BLaER1 (cell line): ENCODE measurements at regions not wholly inside any gene's neighbourhood (a gene's known extent, or its start where the extent isn't known, plus 50 kb on each side); places are given as distances from the start of the nearest gene placed in this dataset.

Source experiments
- H3K27ac ChIP-seq: shearing (Covaris generic); formaldehyde crosslinking; 2 replicates; pipeline ENCODE4 v1.8.1; 2022
- H3K27me3 ChIP-seq: shearing (Covaris generic); formaldehyde crosslinking; 2 replicates; pipeline ENCODE4 v1.8.1; 2022
- H3K36me3 ChIP-seq: shearing (Covaris generic); formaldehyde crosslinking; 2 replicates; pipeline ENCODE4 v1.8.1; 2022
- H3K4me1 ChIP-seq: shearing (Covaris generic); formaldehyde crosslinking; 2 replicates; pipeline ENCODE4 v1.8.1; 2022
- H3K4me2 ChIP-seq: shearing (Covaris generic); formaldehyde crosslinking; 2 replicates; pipeline ENCODE4 v1.8.1; 2022
- H3K4me3 ChIP-seq: shearing (Covaris generic); formaldehyde crosslinking; 2 replicates; pipeline ENCODE4 v1.8.1; 2022
- H3K9ac ChIP-seq: shearing (Covaris generic); formaldehyde crosslinking; 2 replicates; pipeline ENCODE4 v1.8.1; 2022
- H3K9me3 ChIP-seq: shearing (Covaris generic); formaldehyde crosslinking; 2 replicates; pipeline ENCODE4 v1.8.1; 2022
- H4K20me1 ChIP-seq: shearing (Covaris generic); formaldehyde crosslinking; 2 replicates; pipeline ENCODE4 v1.8.1; 2022
- Cebpa-rat ChIP-seq: shearing (Covaris generic); IDR thresholded peaks from 2 replicates; pipeline ENCODE4 v1.8.1; 2022

- TF ChIP-seq Cebpa-rat: no peak
- Histone ChIP-seq H3K36me3 (no peaks in the 10 kb centered on the region), H3K4me2 (no peak overlapping the region), H3K27ac (no peak overlapping the region), H3K9me3 (no peaks in the 10 kb centered on the region), H3K4me3 (no peak overlapping the region), H4K20me1 (no peaks in the 10 kb centered on the region), H3K4me1 (peaks cover 9% of the 10 kb centered on the region), H3K9ac (no peak overlapping the region), H3K27me3 (no peaks in the 10 kb centered on the region)
These were observed 111.8 kb upstream of the CNTNAP2 start for GRCh38 chr7:146004805-146005204.

- no peaks in the 10 kb centered on the region for H3K36me3 ChIP-seq
- no peaks in the 10 kb centered on the region for H3K9me3 ChIP-seq
- H3K4me1 ChIP-seq: peaks cover 9% of the 10 kb centered on the region
- H3K4me2 ChIP-seq: peak overlapping the region; percentile 47
- H3K4me3 ChIP-seq: no peak overlapping the region
- H3K9ac ChIP-seq: no peak overlapping the region
- H3K27me3 ChIP-seq: no peaks in the 10 kb centered on the region
- no peak for TF ChIP-seq Cebpa-rat
- H3K27ac ChIP-seq: no peak overlapping the region
- no peaks in the 10 kb centered on the region for H4K20me1 ChIP-seq
These were observed 114.0 kb upstream of the CNTNAP2 start for GRCh38 chr7:146002431-146003078.

- H3K27me3 ChIP-seq: no peaks in the 10 kb centered on the region
- H3K4me3 ChIP-seq: no peak overlapping the region
- H3K4me2 ChIP-seq: peak overlapping the region; percentile 47; the same call in 1 of the 2 replicates
- peaks cover 9% of the 10 kb centered on the region for H3K4me1 ChIP-seq
- no peaks in the 10 kb centered on the region for H3K36me3 ChIP-seq
- no peaks in the 10 kb centered on the region for H3K9me3 ChIP-seq
- H3K9ac ChIP-seq: no peak overlapping the region
- H4K20me1 ChIP-seq: no peaks in the 10 kb centered on the region
- H3K27ac ChIP-seq: no peak overlapping the region
- no peak for TF ChIP-seq Cebpa-rat
These were observed 114.6 kb upstream of the CNTNAP2 start for GRCh38 chr7:146002008-146002407.

- TF ChIP-seq Cebpa-rat: no peak
- no peak overlapping the region for H3K27ac ChIP-seq
- H3K27me3 ChIP-seq: no peaks in the 10 kb centered on the region
- H3K4me2 ChIP-seq: no peak overlapping the region
- no peak overlapping the region for H3K4me3 ChIP-seq
- H3K9me3 ChIP-seq: no peaks in the 10 kb centered on the region
- H3K36me3 ChIP-seq: no peaks in the 10 kb centered on the region
- peaks cover 9% of the 10 kb centered on the region for H3K4me1 ChIP-seq
- H3K9ac ChIP-seq: no peak overlapping the region
- H4K20me1 ChIP-seq: no peaks in the 10 kb centered on the region
These were observed 115.7 kb upstream of the CNTNAP2 start for GRCh38 chr7:146000882-146001281.

GRCh38 chr7:145989469-145989868 lies 127.1 kb upstream of the CNTNAP2 start:
- Histone ChIP-seq H3K4me3 (no peak overlapping the region), H3K4me1 (no peaks in the 10 kb centered on the region), H3K4me2 (no peak overlapping the region), H3K9ac (no peak overlapping the region), H3K27me3 (no peaks in the 10 kb centered on the region), H4K20me1 (no peaks in the 10 kb centered on the region), H3K9me3 (no peaks in the 10 kb centered on the region), H3K27ac (no peak overlapping the region), H3K36me3 (no peaks in the 10 kb centered on the region)
- TF ChIP-seq Cebpa-rat: no peak

- no peaks in the 10 kb centered on the region for H3K36me3 ChIP-seq
These were observed 130.2 kb upstream of the CNTNAP2 start for GRCh38 chr7:145986248-145986874.

GRCh38 chr7:145978769-145979168 lies 137.8 kb upstream of the CNTNAP2 start:
- H3K27ac ChIP-seq: no peak overlapping the region
- H3K27me3 ChIP-seq: no peaks in the 10 kb centered on the region
- no peak for TF ChIP-seq Cebpa-rat
- H3K36me3 ChIP-seq: no peaks in the 10 kb centered on the region
- no peaks in the 10 kb centered on the region for H3K4me1 ChIP-seq
- no peak overlapping the region for H3K4me3 ChIP-seq
- no peaks in the 10 kb centered on the region; the same call in 1 of the 2 replicates for H3K9me3 ChIP-seq
- no peak overlapping the region for H3K9ac ChIP-seq
- no peak overlapping the region for H3K4me2 ChIP-seq
- no peaks in the 10 kb centered on the region for H4K20me1 ChIP-seq

More at GRCh38 chr7:145986248-145986874, 130.2 kb upstream of the CNTNAP2 start:
- no peak for TF ChIP-seq Cebpa-rat
- no peak overlapping the region for H3K9ac ChIP-seq
- no peaks in the 10 kb centered on the region for H3K9me3 ChIP-seq
- H3K27me3 ChIP-seq: no peaks in the 10 kb centered on the region
- H4K20me1 ChIP-seq: no peaks in the 10 kb centered on the region
- no peak overlapping the region for H3K27ac ChIP-seq
- no peak overlapping the region for H3K4me3 ChIP-seq
- no peaks in the 10 kb centered on the region for H3K4me1 ChIP-seq
- no peak overlapping the region for H3K4me2 ChIP-seq

GRCh38 chr7:145959981-145960380 lies 156.6 kb upstream of the CNTNAP2 start:
- TF ChIP-seq Cebpa-rat: no peak
- H4K20me1 ChIP-seq: no peaks in the 10 kb centered on the region
- H3K36me3 ChIP-seq: no peaks in the 10 kb centered on the region
- H3K4me3 ChIP-seq: no peak overlapping the region
- no peak overlapping the region for H3K4me2 ChIP-seq
- no peaks in the 10 kb centered on the region for H3K9me3 ChIP-seq
- H3K27ac ChIP-seq: no peak overlapping the region
- H3K4me1 ChIP-seq: peaks cover 22% of the 10 kb centered on the region
- no peak overlapping the region for H3K9ac ChIP-seq
- H3K27me3 ChIP-seq: no peaks in the 10 kb centered on the region

GRCh38 chr7:145957160-145957890 lies 159.3 kb upstream of the CNTNAP2 start:
- Histone ChIP-seq H3K4me3 (no peak overlapping the region), H4K20me1 (no peaks in the 10 kb centered on the region), H3K27me3 (no peaks in the 10 kb centered on the region), H3K4me1 (peaks cover 22% of the 10 kb centered on the region), H3K9me3 (no peaks in the 10 kb centered on the region), H3K27ac (peak overlapping the region; percentile 51; the same call in 1 of the 2 replicates), H3K36me3 (no peaks in the 10 kb centered on the region), H3K4me2 (peak overlapping the region; percentile 31), H3K9ac (no peak overlapping the region)
- no peak for TF ChIP-seq Cebpa-rat

- Histone ChIP-seq H3K4me2 (no peak overlapping the region), H3K4me1 (peaks cover 10% of the 10 kb centered on the region), H4K20me1 (no peaks in the 10 kb centered on the region), H3K9ac (no peak overlapping the region), H3K36me3 (no peaks in the 10 kb centered on the region), H3K27ac (no peak overlapping the region), H3K27me3 (no peaks in the 10 kb centered on the region), H3K4me3 (no peak overlapping the region), H3K9me3 (no peaks in the 10 kb centered on the region)
- no peak for TF ChIP-seq Cebpa-rat
These were observed 165.0 kb upstream of the CNTNAP2 start for GRCh38 chr7:145951566-145951965.
